SK-N-SH treated with all-trans-retinoic acid at 6 μM for 48 hours (cell line): ENCODE measurements at regions not wholly inside any gene's neighbourhood (a gene's known extent, or its start where the extent isn't known, plus 50 kb on each side); places are given as distances from the start of the nearest gene placed in this dataset.
"Not testable (repeated sequence)": the region's sequence is repeated elsewhere in the genome, so short reads cannot be mapped to it uniquely, and the experiment has no call there.

Experiments used
- ATAC-seq: fragments of 200-7000 bp; cut with Tn5 transposase; 3 replicates; pipeline ENCODE4 v1.9.1; 2020; ENCODE audit warnings: mild to moderate bottlenecking, moderate library complexity
- ARNTL ChIP-seq: fragments of 450-650 bp; formaldehyde crosslinking; IDR thresholded peaks from 2 replicates; pipeline ENCODE4 v1.5.0; 2020; ENCODE audit warnings: low read depth, mild to moderate bottlenecking, moderate library complexity, borderline replicate concordance
- BACH2 ChIP-seq: fragments of 250-450 bp; sonication (Bioruptor Pico); IDR thresholded peaks from 2 replicates; pipeline ENCODE4 v1.9.0; 2021; ENCODE audit warnings: mild to moderate bottlenecking, borderline replicate concordance
- CSDC2 ChIP-seq: fragments of 250-450 bp; sonication (Bioruptor Pico); IDR thresholded peaks from 2 replicates; pipeline ENCODE4 v1.5.0; 2020; ENCODE audit warnings: mild to moderate bottlenecking, moderate library complexity
- GLIS3 ChIP-seq: fragments of 250-450 bp; sonication (Bioruptor Pico); IDR thresholded peaks from 2 replicates; pipeline ENCODE4 v1.5.0; 2020; ENCODE audit warnings: mild to moderate bottlenecking, moderate library complexity
- ISL1 ChIP-seq: fragments of 250-450 bp; sonication (Bioruptor Pico); IDR thresholded peaks from 2 replicates; pipeline ENCODE4 v2.1.2; 2022; ENCODE audit warnings: mild to moderate bottlenecking, moderate library complexity
- OSR1 ChIP-seq: fragments of 250-450 bp; sonication (Bioruptor Pico); IDR thresholded peaks from 2 replicates; pipeline ENCODE4 v1.8.0; 2022; ENCODE audit warnings: moderate library complexity, mild to moderate bottlenecking, inconsistent platforms
- PATZ1 ChIP-seq: fragments of 250-450 bp; sonication (Bioruptor Pico); IDR thresholded peaks from 2 replicates; pipeline ENCODE4 v1.8.0; 2020; ENCODE audit warnings: mild to moderate bottlenecking, moderate library complexity, borderline replicate concordance
- PPARA ChIP-seq: fragments of 250-450 bp; sonication (Bioruptor Pico); IDR thresholded peaks from 2 replicates; pipeline ENCODE4 v1.5.0; 2020; ENCODE audit warnings: mild to moderate bottlenecking, borderline replicate concordance
- RARB ChIP-seq: fragments of 250-450 bp; sonication (Bioruptor Pico); IDR thresholded peaks from 2 replicates; pipeline ENCODE4 v1.8.0; 2021; ENCODE audit warnings: mild to moderate bottlenecking, moderate library complexity
- SNAI2 ChIP-seq: fragments of 250-450 bp; sonication (Bioruptor Pico); IDR thresholded peaks from 2 replicates; pipeline ENCODE4 v1.5.0; 2020; ENCODE audit warnings: mild to moderate bottlenecking, moderate library complexity
- TCF4 ChIP-seq: fragments of 250-450 bp; sonication (Bioruptor Pico); IDR thresholded peaks from 2 replicates; pipeline ENCODE4 v1.8.0; 2021; ENCODE audit warnings: mild to moderate bottlenecking, moderate library complexity, borderline replicate concordance
- TOX ChIP-seq: fragments of 250-450 bp; sonication (Bioruptor Pico); IDR thresholded peaks from 2 replicates; pipeline ENCODE4 v1.8.0; 2021; ENCODE audit warnings: mild to moderate bottlenecking, moderate library complexity, borderline replicate concordance
- ZC3H10 ChIP-seq: fragments of 250-450 bp; sonication (Bioruptor Pico); IDR thresholded peaks from 2 replicates; pipeline ENCODE4 v1.5.1; 2021; ENCODE audit warnings: mild to moderate bottlenecking, moderate library complexity
- ZFP3 ChIP-seq: fragments of 250-450 bp; sonication (Bioruptor Pico); IDR thresholded peaks from 2 replicates; pipeline ENCODE4 v1.5.0; 2020; ENCODE audit warnings: mild to moderate bottlenecking, moderate library complexity
- ZFP30 ChIP-seq: fragments of 450-650 bp; formaldehyde crosslinking; IDR thresholded peaks from 2 replicates; pipeline ENCODE4 v1.5.0; 2022; ENCODE audit warnings: mild to moderate bottlenecking, moderate library complexity
- ZNF565 ChIP-seq: fragments of 450-650 bp; formaldehyde crosslinking; conservative IDR thresholded peaks from 2 replicates; pipeline ENCODE4 v1.5.0; 2020; ENCODE audit warnings: low read depth, mild to moderate bottlenecking, moderate library complexity
- ZNF70 ChIP-seq: fragments of 450-650 bp; formaldehyde crosslinking; IDR thresholded peaks from 2 replicates; pipeline ENCODE4 v1.5.0; 2020; ENCODE audit warnings: mild to moderate bottlenecking, moderate library complexity
- ZNF8 ChIP-seq: fragments of 450-650 bp; formaldehyde crosslinking; IDR thresholded peaks from 2 replicates; pipeline ENCODE4 v1.5.0; 2020; ENCODE audit warnings: mild to moderate bottlenecking, moderate library complexity
- TF ChIP-seq, protein P1 (sequence below): fragments of 250-450 bp; sonication (Bioruptor Pico); IDR thresholded peaks from 2 replicates; pipeline ENCODE4 v1.5.1; 2021; ENCODE audit warnings: mild to moderate bottlenecking, moderate library complexity
- TF ChIP-seq, protein P2 (sequence below): fragments of 250-450 bp; sonication (Bioruptor Pico); IDR thresholded peaks from 2 replicates; pipeline ENCODE4 v1.5.1; 2020; ENCODE audit warnings: low read depth, mild to moderate bottlenecking, moderate library complexity
- TF ChIP-seq, protein P3 (sequence below): fragments of 250-450 bp; sonication (Bioruptor Pico); IDR thresholded peaks from 2 replicates; pipeline ENCODE4 v1.5.0; 2020; ENCODE audit warnings: mild to moderate bottlenecking, moderate library complexity

DNA sequence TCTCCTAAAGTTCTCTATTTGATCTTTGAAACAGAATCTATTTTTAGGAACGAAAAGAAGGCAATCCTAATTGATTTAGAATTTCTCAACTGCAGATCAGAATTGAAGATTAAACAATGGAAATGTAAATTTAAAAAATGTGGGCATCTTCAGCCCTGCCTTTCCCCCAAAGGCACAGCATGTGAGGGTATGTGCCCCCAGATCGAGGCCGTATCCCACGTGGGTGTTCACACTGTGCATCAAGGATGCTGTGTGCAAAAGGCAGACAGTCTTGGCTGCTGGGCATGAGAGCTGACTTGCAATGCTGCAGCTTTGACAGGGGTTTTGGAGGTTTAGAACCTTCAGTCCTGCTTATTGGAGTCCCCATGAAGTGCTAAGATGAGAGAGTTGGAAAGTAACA, 346.3 kb downstream of the VRK1 start:
- TF ChIP-seq GLIS3 (CRISPR knock-in tag) (no peak), PATZ1 (CRISPR knock-in tag) (no peak), ARNTL (CRISPR knock-in tag) (no peak), PPARA (CRISPR knock-in tag) (no peak), ZC3H10 (CRISPR knock-in tag) (no peak), ZFP3 (CRISPR knock-in tag) (no peak), ZNF8 (CRISPR knock-in tag) (no peak), BACH2 (CRISPR knock-in tag) (no peak), CSDC2 (CRISPR knock-in tag) (no peak), SNAI2 (CRISPR knock-in tag) (no peak), TCF4 (CRISPR knock-in tag) (no peak), ISL1 (CRISPR knock-in tag) (no peak), ZFP30 (CRISPR knock-in tag) (no peak), TOX (CRISPR knock-in tag) (no peak)
- TF ChIP-seq, protein P1, sequence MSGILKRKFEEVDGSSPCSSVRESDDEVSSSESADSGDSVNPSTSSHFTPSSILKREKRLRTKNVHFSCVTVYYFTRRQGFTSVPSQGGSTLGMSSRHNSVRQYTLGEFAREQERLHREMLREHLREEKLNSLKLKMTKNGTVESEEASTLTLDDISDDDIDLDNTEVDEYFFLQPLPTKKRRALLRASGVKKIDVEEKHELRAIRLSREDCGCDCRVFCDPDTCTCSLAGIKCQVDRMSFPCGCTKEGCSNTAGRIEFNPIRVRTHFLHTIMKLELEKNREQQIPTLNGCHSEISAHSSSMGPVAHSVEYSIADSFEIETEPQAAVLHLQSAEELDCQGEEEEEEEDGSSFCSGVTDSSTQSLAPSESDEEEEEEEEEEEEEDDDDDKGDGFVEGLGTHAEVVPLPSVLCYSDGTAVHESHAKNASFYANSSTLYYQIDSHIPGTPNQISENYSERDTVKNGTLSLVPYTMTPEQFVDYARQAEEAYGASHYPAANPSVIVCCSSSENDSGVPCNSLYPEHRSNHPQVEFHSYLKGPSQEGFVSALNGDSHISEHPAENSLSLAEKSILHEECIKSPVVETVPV (CRISPR knock-in tag), result no peak
- TF ChIP-seq, protein P2, sequence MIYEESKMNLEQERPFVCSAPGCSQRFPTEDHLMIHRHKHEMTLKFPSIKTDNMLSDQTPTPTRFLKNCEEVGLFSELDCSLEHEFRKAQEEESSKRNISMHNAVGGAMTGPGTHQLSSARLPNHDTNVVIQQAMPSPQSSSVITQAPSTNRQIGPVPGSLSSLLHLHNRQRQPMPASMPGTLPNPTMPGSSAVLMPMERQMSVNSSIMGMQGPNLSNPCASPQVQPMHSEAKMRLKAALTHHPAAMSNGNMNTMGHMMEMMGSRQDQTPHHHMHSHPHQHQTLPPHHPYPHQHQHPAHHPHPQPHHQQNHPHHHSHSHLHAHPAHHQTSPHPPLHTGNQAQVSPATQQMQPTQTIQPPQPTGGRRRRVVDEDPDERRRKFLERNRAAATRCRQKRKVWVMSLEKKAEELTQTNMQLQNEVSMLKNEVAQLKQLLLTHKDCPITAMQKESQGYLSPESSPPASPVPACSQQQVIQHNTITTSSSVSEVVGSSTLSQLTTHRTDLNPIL (CRISPR knock-in tag), result no peak
- ATAC-seq, result no peak

GRCh38 chr14:97148021-97148420, 350.8 kb downstream of the VRK1 start:
- ATAC-seq, result not testable (repeated sequence)

DNA sequence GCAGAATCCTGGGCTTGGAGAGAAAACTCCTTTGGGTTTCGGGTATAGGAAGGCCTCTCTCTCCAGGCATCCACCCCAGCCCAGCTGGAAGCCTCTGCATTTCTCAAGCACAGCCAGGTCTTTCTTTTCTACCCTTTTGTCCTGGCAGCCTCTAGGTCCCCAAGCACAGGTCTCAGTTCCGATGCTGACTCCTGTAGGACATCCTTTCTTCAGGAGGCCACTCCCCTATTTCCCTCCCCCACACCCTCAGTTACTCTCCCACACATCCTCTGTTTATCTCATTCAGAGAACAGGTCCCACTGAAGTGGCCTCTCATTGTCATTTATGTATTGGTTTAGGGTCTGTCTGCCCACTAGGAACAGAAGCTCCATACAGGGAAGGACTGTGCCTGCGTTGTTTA, 352.6 kb downstream of the VRK1 start:
- ATAC-seq, result no peak
- TF ChIP-seq PATZ1 (CRISPR knock-in tag) (no peak), ISL1 (CRISPR knock-in tag) (no peak)
- TF ChIP-seq, protein P3, sequence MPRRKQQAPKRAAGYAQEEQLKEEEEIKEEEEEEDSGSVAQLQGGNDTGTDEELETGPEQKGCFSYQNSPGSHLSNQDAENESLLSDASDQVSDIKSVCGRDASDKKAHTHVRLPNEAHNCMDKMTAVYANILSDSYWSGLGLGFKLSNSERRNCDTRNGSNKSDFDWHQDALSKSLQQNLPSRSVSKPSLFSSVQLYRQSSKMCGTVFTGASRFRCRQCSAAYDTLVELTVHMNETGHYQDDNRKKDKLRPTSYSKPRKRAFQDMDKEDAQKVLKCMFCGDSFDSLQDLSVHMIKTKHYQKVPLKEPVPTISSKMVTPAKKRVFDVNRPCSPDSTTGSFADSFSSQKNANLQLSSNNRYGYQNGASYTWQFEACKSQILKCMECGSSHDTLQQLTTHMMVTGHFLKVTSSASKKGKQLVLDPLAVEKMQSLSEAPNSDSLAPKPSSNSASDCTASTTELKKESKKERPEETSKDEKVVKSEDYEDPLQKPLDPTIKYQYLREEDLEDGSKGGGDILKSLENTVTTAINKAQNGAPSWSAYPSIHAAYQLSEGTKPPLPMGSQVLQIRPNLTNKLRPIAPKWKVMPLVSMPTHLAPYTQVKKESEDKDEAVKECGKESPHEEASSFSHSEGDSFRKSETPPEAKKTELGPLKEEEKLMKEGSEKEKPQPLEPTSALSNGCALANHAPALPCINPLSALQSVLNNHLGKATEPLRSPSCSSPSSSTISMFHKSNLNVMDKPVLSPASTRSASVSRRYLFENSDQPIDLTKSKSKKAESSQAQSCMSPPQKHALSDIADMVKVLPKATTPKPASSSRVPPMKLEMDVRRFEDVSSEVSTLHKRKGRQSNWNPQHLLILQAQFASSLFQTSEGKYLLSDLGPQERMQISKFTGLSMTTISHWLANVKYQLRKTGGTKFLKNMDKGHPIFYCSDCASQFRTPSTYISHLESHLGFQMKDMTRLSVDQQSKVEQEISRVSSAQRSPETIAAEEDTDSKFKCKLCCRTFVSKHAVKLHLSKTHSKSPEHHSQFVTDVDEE (CRISPR knock-in tag), result no peak
- TF ChIP-seq, all 23 proteins: peak for 0

DNA sequence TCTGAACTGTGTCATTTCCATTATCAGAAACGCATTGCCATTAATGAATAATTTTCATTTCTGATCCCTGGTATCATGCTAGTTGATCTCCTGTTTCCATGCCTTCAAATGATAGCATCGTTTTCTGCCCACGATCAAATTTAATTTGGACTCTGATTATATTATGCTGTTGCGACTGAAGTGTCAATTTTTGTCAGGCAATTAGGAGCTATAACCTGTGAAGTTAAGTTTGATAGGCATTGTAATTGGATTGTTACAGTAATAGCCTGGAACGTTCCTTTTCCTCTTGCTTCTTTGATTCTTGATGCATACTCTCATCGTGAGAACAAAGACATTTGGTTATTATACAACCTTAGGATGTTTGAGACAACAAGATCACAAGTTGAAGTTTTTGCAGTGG, 356.3 kb downstream of the VRK1 start:
- ATAC-seq, result no peak
- TF ChIP-seq ZFP30 (CRISPR knock-in tag), result no peak
- no peak for TF ChIP-seq ZNF70 (CRISPR knock-in tag)
- TF ChIP-seq ISL1 (CRISPR knock-in tag), result no peak
- TF ChIP-seq ZFP3 (CRISPR knock-in tag), result no peak
- TF ChIP-seq, protein P2 (CRISPR knock-in tag), result no peak
- TF ChIP-seq PATZ1 (CRISPR knock-in tag), result no peak
- TF ChIP-seq ARNTL (CRISPR knock-in tag), result no peak
- TF ChIP-seq ZNF565 (CRISPR knock-in tag), result no peak
- no peak for TF ChIP-seq OSR1
- TF ChIP-seq ZNF8 (CRISPR knock-in tag), result no peak
- no peak for TF ChIP-seq PPARA (CRISPR knock-in tag)
- no peak for TF ChIP-seq RARB (CRISPR knock-in tag)
- TF ChIP-seq, protein P1 (CRISPR knock-in tag), result no peak
- TF ChIP-seq BACH2 (CRISPR knock-in tag), result no peak
- no peak for TF ChIP-seq SNAI2 (CRISPR knock-in tag)
